Aorta (tissue), 5 donors: ENCODE measurements at regions not wholly inside any gene's neighbourhood (a gene's known extent, or its start where the extent isn't known, plus 50 kb on each side); places are given as distances from the start of the nearest gene placed in this dataset.

Experiments used
- ATAC-seq: fragments of 200-7000 bp; cut with Tn5 transposase; one replicate; pipeline ENCODE4 v1.9.1; 2022; ENCODE audit warnings: moderate library complexity; ENCODE audit not compliant: low FRiP score
- DNase-seq, 2 donors: peaks; one replicate each; pipeline ENCODE4 v3.0.0-alpha.2; 2020
- H3K27ac ChIP-seq, 2 donors: one replicate each; pipeline ENCODE4 v1.5.1; 2013; ENCODE audit warnings: low read length in 2 of 2, mild to moderate bottlenecking in 2 of 2, moderate library complexity in 2 of 2, control low read depth in 1 of 2, inconsistent platforms in 1 of 2, low read depth in 1 of 2
- H3K27me3 ChIP-seq, 2 donors: one replicate each; pipeline ENCODE4 v1.6.1; 2013; ENCODE audit warnings: control low read depth in 1 of 2, low read length in 1 of 2, mild to moderate bottlenecking in 1 of 2, moderate library complexity in 1 of 2; ENCODE audit not compliant: insufficient read depth in 2 of 2, control insufficient read depth in 1 of 2
- H3K36me3 ChIP-seq, 2 donors: one replicate each; pipeline ENCODE4 v1.6.1; 2013; ENCODE audit warnings: control low read depth in 1 of 2, low read length in 1 of 2, mild to moderate bottlenecking in 1 of 2; ENCODE audit not compliant: insufficient read depth in 2 of 2, control insufficient read depth in 1 of 2
- H3K4me1 ChIP-seq, 2 donors: one replicate each; pipeline ENCODE4 v1.6.1; 2013; ENCODE audit warnings: low read length in 2 of 2, control low read depth in 1 of 2, mild to moderate bottlenecking in 1 of 2, moderate library complexity in 1 of 2; ENCODE audit not compliant: insufficient read depth in 2 of 2, control insufficient read depth in 1 of 2
- H3K4me3 ChIP-seq, 2 donors: one replicate each; pipeline ENCODE4 v1.5.1; 2013; ENCODE audit warnings: low read length in 2 of 2, control low read depth in 1 of 2, mild to moderate bottlenecking in 1 of 2
- H3K9me3 ChIP-seq: one replicate; pipeline ENCODE4 v1.6.1; 2013; ENCODE audit warnings: mild to moderate bottlenecking, low read length; ENCODE audit not compliant: control insufficient read depth
- WGBS, 2 donors: extraction: QIAGEN DNeasy Blood & Tissue Kit; methylation state at CpG; one replicate each; pipeline ENCODE4 v1.1.7; 2013; 5-methylcytosine and 5-hydroxymethylcytosine counted together
- intact Hi-C, 2 donors: fragments of 100-400 bp; cut with DNase I; formaldehyde crosslinking; loops; one replicate each; pipeline versions ENCODE4 v1.14.2 to v1.15.0; 2022
- donor health status: healthy with polysubstance abuse.
- donor health status: Bipolar disorder and iron deficiency.
- donor health status: DM: no; HTN: no; CAD: no.
- donor health status: DM: no; HTN: no; CAD: no.
- donor health status: DM: yes; HTN: yes; CAD: no.

DNA sequence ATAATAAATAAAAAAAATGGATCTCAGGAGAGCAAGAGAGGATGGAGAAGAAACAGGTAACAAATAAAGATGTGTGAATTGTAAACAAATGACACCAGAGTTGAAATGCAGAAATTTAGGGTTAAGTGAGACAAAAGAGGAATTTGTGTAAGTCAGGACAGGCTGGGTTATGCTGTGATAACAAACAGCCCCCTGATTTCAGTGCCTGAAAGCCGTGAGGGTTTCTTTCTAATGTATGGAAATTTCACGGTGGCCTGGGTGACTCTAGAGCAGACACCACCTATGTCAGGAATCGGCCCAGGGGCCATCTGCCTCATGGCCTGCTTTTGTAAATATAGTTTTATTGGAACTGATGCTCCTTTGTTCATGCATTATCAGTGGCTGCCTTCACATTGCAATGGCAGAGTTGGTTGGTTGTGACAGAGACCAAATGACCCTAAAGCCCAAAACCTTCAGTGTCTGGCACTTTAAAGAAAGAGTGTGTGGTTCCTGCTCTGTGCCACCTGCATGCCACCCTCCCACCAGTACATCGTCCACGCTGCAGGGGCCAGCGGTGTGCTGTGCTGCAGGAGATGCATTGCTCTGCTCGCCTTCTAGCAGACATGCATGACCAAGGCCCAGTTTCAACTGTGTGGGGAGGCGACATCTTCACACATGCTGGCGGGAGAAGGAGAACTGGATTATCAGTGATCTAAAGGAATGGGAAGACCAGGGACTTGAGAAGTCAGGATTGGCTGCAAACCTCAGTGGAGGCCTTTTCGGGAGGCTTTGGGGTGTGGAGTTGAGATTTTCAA, 221.2 kb upstream of the APCDD1 start:
- Histone ChIP-seq H3K4me1 (no peaks in the 10 kb centered on the region), H3K36me3 (no peaks in the 10 kb centered on the region), H3K9me3 (peaks cover 3% of the 10 kb centered on the region), H3K27me3 (no peaks in the 10 kb centered on the region), H3K27ac (no peak overlapping the region), H3K4me3 (no peak overlapping the region)
- DNase-seq = no peak
- ATAC-seq = no peak
- 92 to 93% methylated on average over 10 of the region's 10 CpGs for WGBS, 2 donors
- intact Hi-C loops = no loop called here

DNA sequence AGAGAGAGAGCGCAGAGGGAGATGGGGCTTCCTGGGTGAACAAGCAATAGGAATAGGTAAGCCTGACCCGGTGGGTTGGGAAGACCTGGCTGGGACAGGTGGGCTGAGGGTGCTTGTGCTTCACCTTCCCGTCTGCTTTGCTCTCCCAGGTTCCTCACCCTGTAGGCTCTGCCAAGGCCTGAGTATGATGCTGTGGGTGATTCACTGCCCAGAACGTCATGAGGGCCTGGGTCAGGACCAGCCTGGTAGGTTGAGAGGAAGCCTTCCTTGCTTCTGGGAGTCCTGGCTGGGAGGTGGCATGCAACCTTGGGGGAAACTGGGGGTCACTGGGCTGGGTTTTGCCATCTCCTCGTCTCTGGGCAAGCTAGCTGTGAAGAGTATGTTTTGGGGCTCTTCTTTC, 220.2 kb upstream of the APCDD1 start:
- H3K27ac ChIP-seq = no peak overlapping the region
- no peak for DNase-seq
- no peaks in the 10 kb centered on the region for H3K27me3 ChIP-seq
- ATAC-seq = no peak
- no peak overlapping the region for H3K4me3 ChIP-seq
- H3K36me3 ChIP-seq = no peaks in the 10 kb centered on the region
- peaks cover 3% of the 10 kb centered on the region for H3K9me3 ChIP-seq
- 85 to 88% methylated on average over 5 of the region's 5 CpGs for WGBS, 2 donors
- intact Hi-C loops = no loop called here
- H3K4me1 ChIP-seq = no peaks in the 10 kb centered on the region

DNA sequence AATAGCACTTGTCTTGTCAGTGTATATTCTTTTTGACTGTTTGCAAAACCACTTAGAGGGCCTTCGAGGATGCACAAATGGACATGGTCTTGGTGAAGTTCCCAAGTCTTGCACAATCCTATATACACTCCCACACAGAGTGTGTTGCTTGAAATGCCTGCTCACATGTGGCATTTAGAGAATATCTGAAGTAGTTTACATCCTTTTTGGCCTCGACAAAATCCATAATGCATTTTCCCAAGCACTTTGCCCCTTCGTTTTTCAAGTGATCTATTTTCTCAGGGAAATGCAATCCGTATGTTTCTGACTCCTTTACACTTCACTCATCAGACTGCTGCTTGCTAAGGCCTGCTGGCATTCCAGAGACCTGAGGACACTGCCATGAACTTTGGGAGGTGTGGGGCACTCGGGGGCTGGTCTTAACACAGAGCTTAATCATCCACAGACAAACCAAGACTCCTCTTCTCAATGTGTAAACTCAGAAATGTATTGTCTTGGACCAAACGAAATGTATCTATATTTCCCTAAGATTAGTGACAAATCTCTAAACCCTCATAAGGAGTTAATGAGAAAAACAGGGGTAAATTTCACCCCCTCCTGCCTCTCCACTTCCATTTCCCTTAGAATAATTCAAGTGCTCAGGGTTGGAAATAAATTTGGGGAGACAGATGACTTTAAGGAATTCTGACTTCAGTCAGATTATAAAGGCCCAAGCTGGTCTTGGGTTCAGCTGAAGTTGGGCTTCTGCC, 219.3 kb upstream of the APCDD1 start:
- Histone ChIP-seq H3K27me3 (no peaks in the 10 kb centered on the region), H3K36me3 (no peaks in the 10 kb centered on the region), H3K4me3 (no peak overlapping the region), H3K4me1 (no peaks in the 10 kb centered on the region), H3K27ac (no peak overlapping the region), H3K9me3 (peaks cover under 1% of the 10 kb centered on the region)
- no peak for DNase-seq
- 67 to 69% methylated on average over 6 of the region's 6 CpGs for WGBS, 2 donors
- no peak for ATAC-seq
- intact Hi-C loops = no loop called here

DNA sequence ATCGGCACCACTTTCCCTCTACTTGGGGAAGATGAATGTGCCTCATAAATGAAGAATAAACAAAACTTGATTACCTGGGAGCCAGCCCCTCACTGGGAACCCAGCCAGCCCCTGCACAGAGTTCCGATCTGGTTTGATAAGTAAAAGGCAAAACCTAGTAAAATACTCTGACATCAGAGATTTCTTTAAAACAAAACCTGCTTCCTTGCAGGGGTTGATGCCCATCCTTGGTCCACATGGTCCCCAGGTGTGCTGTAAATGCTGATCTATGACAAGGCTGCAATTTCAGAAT, 218.8 kb upstream of the APCDD1 start:
- Histone ChIP-seq H3K36me3 (no peaks in the 10 kb centered on the region), H3K27me3 (no peaks in the 10 kb centered on the region), H3K4me1 (no peaks in the 10 kb centered on the region), H3K4me3 (no peak overlapping the region), H3K9me3 (no peaks in the 10 kb centered on the region), H3K27ac (no peak overlapping the region)
- intact Hi-C loops = no loop called here
- no peak for DNase-seq
- ATAC-seq = no peak
- 72 to 81% methylated on average over 2 of the region's 2 CpGs for WGBS, 2 donors

DNA sequence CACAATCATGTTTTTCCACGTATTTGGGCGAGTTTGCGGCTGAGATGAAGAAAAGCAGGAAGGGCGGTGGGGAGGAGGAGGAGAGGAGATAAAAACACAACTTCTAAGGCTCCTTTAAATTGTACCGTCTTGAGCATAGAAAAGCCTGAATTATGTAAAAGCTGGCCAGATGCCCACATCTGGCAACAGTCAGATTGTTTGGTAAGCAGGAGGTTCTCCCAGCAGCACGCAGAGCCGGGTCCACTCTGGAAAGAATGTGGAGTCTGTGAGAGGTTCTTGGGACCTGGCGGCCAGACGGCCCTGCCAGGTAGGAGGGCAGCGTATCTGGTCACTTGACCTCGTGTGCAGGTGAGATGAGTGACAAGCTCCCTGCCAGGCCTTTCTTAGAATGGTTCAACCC, 215.3 kb upstream of the APCDD1 start:
- no peak overlapping the region for H3K27ac ChIP-seq
- no peaks in the 10 kb centered on the region for H3K36me3 ChIP-seq
- DNase-seq (no peak), ATAC-seq (no peak)
- no peaks in the 10 kb centered on the region for H3K4me1 ChIP-seq
- 46 to 51% methylated on average over 11 of the region's 11 CpGs for WGBS, 2 donors
- no peaks in the 10 kb centered on the region for H3K9me3 ChIP-seq
- intact Hi-C loops = no loop called here
- H3K4me3 ChIP-seq = no peak overlapping the region
- no peaks in the 10 kb centered on the region for H3K27me3 ChIP-seq

DNA sequence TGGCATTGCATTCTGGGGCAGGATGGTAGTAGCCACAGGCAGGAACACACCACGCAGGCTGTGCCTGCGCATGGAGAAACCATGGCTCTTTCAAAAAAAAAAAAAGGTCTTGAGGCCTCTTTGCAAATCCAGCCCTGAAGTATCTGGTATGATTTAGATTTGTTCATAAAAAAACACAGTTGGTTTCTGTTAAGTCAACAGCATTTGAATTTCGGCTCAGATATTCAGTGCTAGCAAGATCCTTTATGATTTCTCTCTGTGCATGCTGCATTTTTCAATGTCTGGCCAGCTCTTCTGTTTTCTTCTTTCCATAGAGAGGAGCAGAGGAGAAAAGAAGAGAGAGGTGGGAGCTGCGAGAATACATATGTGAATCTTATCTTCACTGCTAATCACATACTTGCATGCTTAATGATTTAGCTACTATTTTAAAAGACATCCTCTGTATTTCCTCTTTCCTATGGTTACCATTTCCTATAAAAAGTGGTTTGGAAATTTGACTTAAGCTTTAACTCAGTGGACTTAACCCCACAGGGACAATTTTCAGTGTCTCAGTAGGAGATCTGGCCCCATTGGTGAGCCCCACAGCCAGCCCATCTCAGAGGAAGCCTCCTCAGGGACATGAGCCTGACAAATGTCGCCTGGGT, 214.3 kb upstream of the APCDD1 start:
- Histone ChIP-seq H3K27me3 (no peaks in the 10 kb centered on the region), H3K4me1 (no peaks in the 10 kb centered on the region), H3K4me3 (no peak overlapping the region), H3K27ac (no peak overlapping the region), H3K9me3 (no peaks in the 10 kb centered on the region), H3K36me3 (no peaks in the 10 kb centered on the region)
- intact Hi-C loops = no loop called here
- WGBS, 2 donors = 90 to 92% methylated on average over 5 of the region's 5 CpGs
- ATAC-seq = no peak
- DNase-seq = no peak

DNA sequence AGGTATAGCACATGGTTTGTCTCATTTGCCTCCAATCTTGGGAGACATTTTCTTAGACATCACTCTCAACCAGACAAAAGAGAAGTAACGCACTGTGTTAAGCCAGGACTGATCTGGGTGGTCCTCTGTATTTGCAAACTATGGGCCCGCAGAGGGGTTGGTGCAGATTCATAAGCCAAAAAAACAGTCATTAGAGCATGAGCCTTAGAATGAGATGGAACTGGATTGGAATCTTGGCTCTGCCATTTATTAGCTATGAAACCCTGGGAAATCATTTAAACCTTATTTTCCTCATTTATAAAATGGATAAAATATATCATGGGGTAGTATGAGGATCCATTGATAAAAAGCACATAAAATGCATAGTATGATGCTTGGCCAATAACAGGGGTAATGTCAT, 213.5 kb upstream of the APCDD1 start:
- H3K27me3 ChIP-seq = no peaks in the 10 kb centered on the region
- H3K9me3 ChIP-seq = no peaks in the 10 kb centered on the region
- DNase-seq = no peak
- no peaks in the 10 kb centered on the region for H3K4me1 ChIP-seq
- intact Hi-C loops = no loop called here
- H3K27ac ChIP-seq = no peak overlapping the region
- H3K4me3 ChIP-seq = no peak overlapping the region
- ATAC-seq = no peak
- WGBS, 2 donors = 93 to 94% methylated on average over 2 of the region's 2 CpGs
- H3K36me3 ChIP-seq = no peaks in the 10 kb centered on the region

DNA sequence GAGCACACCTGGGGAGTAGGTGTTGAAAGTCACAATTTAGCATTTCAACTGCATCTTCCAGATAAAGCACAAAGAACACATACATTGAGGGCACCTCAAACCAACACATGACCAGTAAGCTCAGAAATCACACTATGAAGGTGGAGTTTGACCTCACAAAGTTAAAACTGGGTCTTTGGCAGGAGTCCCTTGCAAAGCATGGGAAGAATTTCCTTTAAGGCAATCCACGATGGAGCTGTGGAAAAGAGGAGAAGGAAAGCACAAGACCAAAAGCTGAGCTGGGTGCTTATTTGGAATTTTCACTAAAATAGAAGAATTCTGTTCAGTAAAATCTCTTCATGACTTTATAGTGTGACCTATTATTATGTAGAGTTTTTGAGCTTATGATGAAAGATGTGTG, 212.9 kb upstream of the APCDD1 start:
- no peaks in the 10 kb centered on the region for H3K27me3 ChIP-seq
- ATAC-seq (no peak), DNase-seq (no peak)
- H3K4me1 ChIP-seq = no peaks in the 10 kb centered on the region
- H3K9me3 ChIP-seq = no peaks in the 10 kb centered on the region
- intact Hi-C loops = no loop called here
- 0 to 1% methylated on average over 1 of the region's 1 CpG for WGBS, 2 donors
- H3K4me3 ChIP-seq = no peak overlapping the region
- H3K36me3 ChIP-seq = no peaks in the 10 kb centered on the region
- no peak overlapping the region for H3K27ac ChIP-seq
